CD4-positive, alpha-beta memory T cell (primary cell): ENCODE measurements at regions not wholly inside any gene's neighbourhood (a gene's known extent, or its start where the extent isn't known, plus 50 kb on each side); places are given as distances from the start of the nearest gene placed in this dataset.

ENCODE experiments used
- CTCF ChIA-PET: fragments of 350-600 bp; sonication (Branson Sonifier 250); formaldehyde crosslinking; loops from one replicate; lab custom pipeline; 2021; ENCODE audit warnings: inconsistent platforms; ENCODE audit not compliant: partially characterized antibody; lab: Charles Lee
- POLR2A ChIA-PET: fragments of 350-600 bp; sonication (Branson Sonifier 250); formaldehyde crosslinking; loops from one replicate; lab custom pipeline; 2021; ENCODE audit not compliant: partially characterized antibody; lab: Charles Lee
- DNase-seq, 5 donors: peaks; one replicate each; pipeline versions ENCODE4 v3.0.0 to v3.0.0-alpha.2; 2020 to 2022; ENCODE audit warnings: mixed read lengths in 1 of 5
- H3K27ac ChIP-seq: one replicate; pipeline ENCODE4 v1.7.0; 2013; ENCODE audit warnings: low read depth, low read length
- H3K27me3 ChIP-seq: 2 replicates; pipeline ENCODE4 v1.7.0; 2013; ENCODE audit warnings: mild to moderate bottlenecking, low read length, moderate library complexity; ENCODE audit not compliant: insufficient read depth
- H3K36me3 ChIP-seq: 2 replicates; pipeline ENCODE4 v1.7.0; 2013; ENCODE audit warnings: mild to moderate bottlenecking, low read length, moderate library complexity; ENCODE audit not compliant: insufficient read depth
- H3K4me1 ChIP-seq: 2 replicates; pipeline ENCODE4 v1.7.0; 2013; ENCODE audit warnings: mild to moderate bottlenecking, low read length, moderate library complexity; ENCODE audit not compliant: insufficient read depth
- H3K4me3 ChIP-seq, 2 donors: one replicate each; pipeline ENCODE4 v1.7.0; 2013; ENCODE audit warnings: low read length in 2 of 2, mild to moderate bottlenecking in 1 of 2
- H3K9me3 ChIP-seq, 2 donors: one replicate each; pipeline ENCODE4 v1.7.0; 2013; ENCODE audit warnings: low read length in 2 of 2, control low read depth in 1 of 2; ENCODE audit not compliant: control insufficient read depth in 1 of 2
- H3K27ac Mint-ChIP-seq, 7 donors: one replicate each; pipeline ENCODE4 v1.8.0; 2020 to 2021; ENCODE audit warnings: mixed read lengths in 7 of 7, mild to moderate bottlenecking in 6 of 7, inconsistent platforms in 3 of 7, moderate library complexity in 3 of 7
- H3K27me3 Mint-ChIP-seq, 2 donors: one replicate each; pipeline ENCODE4 v1.8.0; 2020 to 2021; ENCODE audit warnings: mixed read lengths in 2 of 2
- H3K36me3 Mint-ChIP-seq, 2 donors: one replicate each; pipeline ENCODE4 v1.8.0; 2020 to 2021; ENCODE audit warnings: mixed read lengths in 2 of 2, inconsistent platforms in 1 of 2, mild to moderate bottlenecking in 1 of 2
- H3K4me1 Mint-ChIP-seq, 4 donors: one replicate each; pipeline ENCODE4 v1.8.0; 2020 to 2021; ENCODE audit warnings: mixed read lengths in 4 of 4, mild to moderate bottlenecking in 1 of 4
- H3K4me3 Mint-ChIP-seq, 8 donors: one replicate each; pipeline ENCODE4 v1.8.0; 2020 to 2021; ENCODE audit warnings: mixed read lengths in 8 of 8, mild to moderate bottlenecking in 7 of 8, moderate library complexity in 6 of 8, inconsistent platforms in 3 of 8
- H3K9me3 Mint-ChIP-seq, 8 donors: one replicate each; pipeline ENCODE4 v1.8.0; 2020 to 2021; ENCODE audit warnings: mixed read lengths in 8 of 8, mild to moderate bottlenecking in 5 of 8, inconsistent platforms in 3 of 8, moderate library complexity in 1 of 8
- intact Hi-C: fragments of 100-400 bp; cut with micrococcal nuclease; formaldehyde crosslinking; loops from one replicate; pipeline ENCODE4 v1.15.1; 2023

- peaks cover 0 to 3% (median 0%) of the 10 kb centered on the region in 8 donors for H3K9me3 Mint-ChIP-seq
- H3K36me3 Mint-ChIP-seq: no peaks in the 10 kb centered on the region
- no peaks in the 10 kb centered on the region for H3K4me1 Mint-ChIP-seq
- POLR2A ChIA-PET: no interaction called here
- Histone ChIP-seq H3K36me3 (no peaks in the 10 kb centered on the region), H3K9me3 (no peaks in the 10 kb centered on the region), H3K4me1 (no peaks in the 10 kb centered on the region), H3K27ac (no peak overlapping the region), H3K27me3 (no peaks in the 10 kb centered on the region), H3K4me3 (no peak overlapping the region)
- intact Hi-C loops: no loop called here
- CTCF ChIA-PET: no interaction called here
- no peak for DNase-seq
- H3K4me3 Mint-ChIP-seq: no peak overlapping the region
- H3K27ac Mint-ChIP-seq: peak overlapping the region in 1 of 7 donors; percentile 8
- H3K27me3 Mint-ChIP-seq: peaks cover 0 to 3% of the 10 kb centered on the region in 2 donors
Observed at GRCh38 chr4:14518136-14518535, 484.1 kb upstream of the CPEB2 start.

GRCh38 chr4:14520171-14520570, 482.1 kb upstream of the CPEB2 start:
- no peaks in the 10 kb centered on the region for H3K4me1 Mint-ChIP-seq
- H3K4me3 Mint-ChIP-seq: no peak overlapping the region
- H3K9me3 ChIP-seq: no peaks in the 10 kb centered on the region
- ChIA-PET POLR2A (no interaction called here), CTCF (no interaction called here)
- intact Hi-C loops: loop anchor here (10.0 kb wide), 1 partner anchor 55 kb away; no protein-coding TSS in a partner anchor
- peaks cover 0 to 5% (median 0%) of the 10 kb centered on the region in 8 donors for H3K9me3 Mint-ChIP-seq
- H3K4me1 ChIP-seq: no peaks in the 10 kb centered on the region
- H3K36me3 Mint-ChIP-seq: no peaks in the 10 kb centered on the region
- H3K27ac Mint-ChIP-seq: no peak overlapping the region
- H3K36me3 ChIP-seq: no peaks in the 10 kb centered on the region
- H3K27ac ChIP-seq: no peak overlapping the region
- H3K27me3 ChIP-seq: no peaks in the 10 kb centered on the region
- no peak overlapping the region for H3K4me3 ChIP-seq
- no peak for DNase-seq
- H3K27me3 Mint-ChIP-seq: no peaks in the 10 kb centered on the region

GRCh38 chr4:14524276-14524675, 478.0 kb upstream of the CPEB2 start:
- H3K36me3 ChIP-seq: no peaks in the 10 kb centered on the region
- Mint-ChIP-seq H3K4me1 (no peaks in the 10 kb centered on the region), H3K4me3 (no peak overlapping the region), H3K27ac (no peak overlapping the region), H3K27me3 (no peaks in the 10 kb centered on the region), H3K9me3 (peaks cover 0 to 5% (median 0%) of the 10 kb centered on the region in 8 donors), H3K36me3 (no peaks in the 10 kb centered on the region)
- no peak for DNase-seq
- intact Hi-C loops: loop anchor here (10.0 kb wide), 1 partner anchor 59 kb away; no protein-coding TSS in a partner anchor
- POLR2A ChIA-PET: no interaction called here
- H3K9me3 ChIP-seq: no peaks in the 10 kb centered on the region
- no peak overlapping the region for H3K4me3 ChIP-seq
- no peaks in the 10 kb centered on the region for H3K27me3 ChIP-seq
- CTCF ChIA-PET: no interaction called here
- no peak overlapping the region for H3K27ac ChIP-seq
- no peaks in the 10 kb centered on the region for H3K4me1 ChIP-seq

- CTCF ChIA-PET: no interaction called here
- no peaks in the 10 kb centered on the region for H3K27me3 Mint-ChIP-seq
- POLR2A ChIA-PET: no interaction called here
Observed at GRCh38 chr4:14528918-14529317, 473.4 kb upstream of the CPEB2 start.

GRCh38 chr4:14529653-14530052, 472.6 kb upstream of the CPEB2 start:
- no peaks in the 10 kb centered on the region for H3K27me3 ChIP-seq

More at GRCh38 chr4:14528918-14529317, 473.4 kb upstream of the CPEB2 start:
- no peak overlapping the region for H3K27ac ChIP-seq
- H3K27ac Mint-ChIP-seq: no peak overlapping the region
- peaks cover 0 to 7% (median 0%) of the 10 kb centered on the region in 8 donors for H3K9me3 Mint-ChIP-seq
- H3K4me1 Mint-ChIP-seq: no peaks in the 10 kb centered on the region
- intact Hi-C loops: loop anchor here (10.0 kb wide), 1 partner anchor 64 kb away; no protein-coding TSS in a partner anchor
- no peaks in the 10 kb centered on the region for H3K36me3 ChIP-seq
- H3K36me3 Mint-ChIP-seq: no peaks in the 10 kb centered on the region
- no peaks in the 10 kb centered on the region for H3K4me1 ChIP-seq
- no peaks in the 10 kb centered on the region for H3K9me3 ChIP-seq
- H3K27me3 ChIP-seq: no peaks in the 10 kb centered on the region
- H3K4me3 Mint-ChIP-seq: no peak overlapping the region
- DNase-seq: no peak
- no peak overlapping the region for H3K4me3 ChIP-seq

GRCh38 chr4:14532436-14532835, 469.8 kb upstream of the CPEB2 start:
- peaks cover 0 to 7% (median under 1%) of the 10 kb centered on the region in 8 donors for H3K9me3 Mint-ChIP-seq
- H3K4me3 ChIP-seq: no peak overlapping the region
- CTCF ChIA-PET: no interaction called here
- no peaks in the 10 kb centered on the region for H3K27me3 Mint-ChIP-seq
- no peaks in the 10 kb centered on the region for H3K36me3 ChIP-seq
- POLR2A ChIA-PET: no interaction called here
- H3K4me1 ChIP-seq: no peaks in the 10 kb centered on the region
- no peaks in the 10 kb centered on the region for H3K4me1 Mint-ChIP-seq
- no peaks in the 10 kb centered on the region for H3K9me3 ChIP-seq
- intact Hi-C loops: no loop called here
- no peak overlapping the region for H3K27ac Mint-ChIP-seq
- no peak overlapping the region for H3K27ac ChIP-seq
- H3K36me3 Mint-ChIP-seq: no peaks in the 10 kb centered on the region
- no peak overlapping the region for H3K4me3 Mint-ChIP-seq
- H3K27me3 ChIP-seq: no peaks in the 10 kb centered on the region
- no peak for DNase-seq

More at GRCh38 chr4:14529653-14530052, 472.6 kb upstream of the CPEB2 start:
- H3K4me3 Mint-ChIP-seq: no peak overlapping the region
- no peak overlapping the region for H3K27ac Mint-ChIP-seq
- DNase-seq: no peak
- H3K27me3 Mint-ChIP-seq: no peaks in the 10 kb centered on the region
- ChIA-PET POLR2A (no interaction called here), CTCF (no interaction called here)
- no peak overlapping the region for H3K27ac ChIP-seq
- H3K4me1 Mint-ChIP-seq: no peaks in the 10 kb centered on the region
- intact Hi-C loops: loop anchor here (10.0 kb wide), 1 partner anchor 65 kb away; no protein-coding TSS in a partner anchor
- no peak overlapping the region for H3K4me3 ChIP-seq
- H3K9me3 Mint-ChIP-seq: peaks cover 0 to 7% (median 0%) of the 10 kb centered on the region in 8 donors
- H3K4me1 ChIP-seq: no peaks in the 10 kb centered on the region
- no peaks in the 10 kb centered on the region for H3K36me3 Mint-ChIP-seq
- no peaks in the 10 kb centered on the region for H3K9me3 ChIP-seq
- H3K36me3 ChIP-seq: no peaks in the 10 kb centered on the region

GRCh38 chr4:14539246-14539645, 463.0 kb upstream of the CPEB2 start:
- no peaks in the 10 kb centered on the region for H3K9me3 ChIP-seq
- Mint-ChIP-seq H3K4me1 (no peaks in the 10 kb centered on the region), H3K9me3 (peaks cover 0 to 7% (median 4%) of the 10 kb centered on the region in 8 donors), H3K27ac (no peak overlapping the region), H3K4me3 (no peak overlapping the region), H3K27me3 (no peaks in the 10 kb centered on the region), H3K36me3 (no peaks in the 10 kb centered on the region)
- H3K36me3 ChIP-seq: no peaks in the 10 kb centered on the region
- DNase-seq: no peak
- CTCF ChIA-PET: no interaction called here
- no peaks in the 10 kb centered on the region for H3K27me3 ChIP-seq
- H3K27ac ChIP-seq: no peak overlapping the region
- H3K4me3 ChIP-seq: no peak overlapping the region
- intact Hi-C loops: no loop called here
- H3K4me1 ChIP-seq: no peaks in the 10 kb centered on the region
- POLR2A ChIA-PET: no interaction called here
